A549 (cell line): ENCODE measurements at regions not wholly inside any gene's neighbourhood (a gene's known extent, or its start where the extent isn't known, plus 50 kb on each side); places are given as distances from the start of the nearest gene placed in this dataset.

Source experiments
- ATAC-seq, 2 experiments: fragments of 200-7000 bp in 1 of 2; fragments of >200 bp in 1 of 2; cut with Nextera tagmentation in 1 of 2; cut with Tn5 transposase in 1 of 2; 3 replicates each; pipeline versions ENCODE4 v1.8.0 to v1.9.1; 2018 to 2020; ENCODE audit warnings: mild to moderate bottlenecking in 1 of 2, moderate library complexity in 1 of 2
- CTCF ChIA-PET: fragments of 300-600 bp; sonication (Branson Sonifier 250); formaldehyde crosslinking; extraction: SDS; loops from one replicate; lab custom pipeline; 2021; ENCODE audit warnings: antibody characterized with exemption, inconsistent platforms; lab: Yijun Ruan, JAX
- POLR2A ChIA-PET: fragments of 350-600 bp; formaldehyde crosslinking; extraction: SDS; loops from one replicate; lab custom pipeline; 2021; ENCODE audit warnings: antibody characterized with exemption, inconsistent platforms; lab: Yijun Ruan, JAX
- DNase-seq, 2 experiments: peaks; one replicate each; pipeline versions ENCODE4 v3.0.0 to v3.0.0-alpha.2; 2011 to 2016; ENCODE audit warnings: low read depth in 1 of 2, low spot score in 1 of 2
- FAIRE-seq: peaks from 2 replicates; lab custom pipeline; 2011; peaks lifted over from hg19 to GRCh38; lab: Jason Lieb, UNC
- H3K27ac ChIP-seq, 2 experiments: fragments of >200 bp; sonication (Bioruptor Twin); formaldehyde crosslinking; 3 replicates each; pipeline ENCODE4 v1.5.1; 2016 to 2017
- H3K4me1 ChIP-seq: fragments of >200 bp; sonication (Bioruptor Twin); formaldehyde crosslinking; 3 replicates; pipeline ENCODE4 v1.6.1; 2016
- H3K4me2 ChIP-seq: fragments of >200 bp; sonication (Bioruptor Twin); formaldehyde crosslinking; 3 replicates; pipeline ENCODE4 v1.6.1; 2016
- H3K4me3 ChIP-seq: fragments of >200 bp; sonication (Bioruptor Twin); formaldehyde crosslinking; 3 replicates; pipeline ENCODE4 v1.5.1; 2016
- H3K9me3 ChIP-seq: fragments of >200 bp; sonication (Bioruptor Twin); formaldehyde crosslinking; 3 replicates; pipeline ENCODE4 v1.6.1; 2016
- CBX2 ChIP-seq: fragments of 200-600 bp; sonication (generic); IDR thresholded peaks from 2 replicates; pipeline ENCODE4 v1.6.1; 2016; ENCODE audit warnings: low read depth, mild to moderate bottlenecking, borderline replicate concordance
- CHD4 ChIP-seq: fragments of 200-600 bp; sonication (generic); IDR thresholded peaks from 2 replicates; pipeline ENCODE4 v1.6.1; 2016; ENCODE audit warnings: antibody characterized with exemption, mild to moderate bottlenecking, borderline replicate concordance
- CTCF ChIP-seq: fragments of >200 bp; sonication (Bioruptor Twin); formaldehyde crosslinking; IDR thresholded peaks from 3 replicates; pipeline ENCODE4 v1.5.1; 2016
- EP300 ChIP-seq, 2 experiments: fragments of >200 bp; sonication (Bioruptor Twin); formaldehyde crosslinking; IDR thresholded peaks; 2 replicates in 1 of 2; 3 replicates in 1 of 2; pipeline ENCODE4 v1.6.1; 2016 to 2017
- FOXS1 ChIP-seq: fragments of 250-450 bp; sonication (Bioruptor Pico); IDR thresholded peaks from 2 replicates; pipeline ENCODE4 v1.5.0; 2020; ENCODE audit warnings: mild to moderate bottlenecking, moderate library complexity
- HEYL ChIP-seq: fragments of 250-450 bp; sonication (Bioruptor Pico); IDR thresholded peaks from 2 replicates; pipeline ENCODE4 v1.8.0; 2021; ENCODE audit warnings: mild to moderate bottlenecking, moderate library complexity
- HMGXB4 ChIP-seq: fragments of 250-450 bp; sonication (Bioruptor Pico); IDR thresholded peaks from 2 replicates; pipeline ENCODE4 v1.5.0; 2021; ENCODE audit warnings: mild to moderate bottlenecking, moderate library complexity, borderline replicate concordance
- HOXA7 ChIP-seq: fragments of 250-450 bp; sonication (Bioruptor Pico); IDR thresholded peaks from 2 replicates; pipeline ENCODE4 v1.5.0; 2020; ENCODE audit warnings: mild to moderate bottlenecking, moderate library complexity
- HOXB5 ChIP-seq: fragments of 250-450 bp; sonication (Bioruptor Pico); IDR thresholded peaks from 2 replicates; pipeline ENCODE4 v1.5.0; 2020; ENCODE audit warnings: mild to moderate bottlenecking, moderate library complexity
- JUN ChIP-seq, 2 experiments: fragments of >200 bp; sonication (Bioruptor Twin); formaldehyde crosslinking; IDR thresholded peaks; 2 replicates in 1 of 2; 3 replicates in 1 of 2; pipeline ENCODE4 v1.6.1; 2016 to 2017
- MAX ChIP-seq: IDR thresholded peaks from 2 replicates; pipeline ENCODE4 v1.6.1; 2012
- MAZ ChIP-seq: fragments of 150-350 bp; IDR thresholded peaks from 2 replicates; pipeline ENCODE4 v1.6.1; 2014; ENCODE audit warnings: antibody characterized with exemption, low read depth, low read length, borderline replicate concordance
- NFE2L2 ChIP-seq: fragments of 150-350 bp; conservative IDR thresholded peaks from 2 replicates; pipeline ENCODE4 v1.6.1; 2014; ENCODE audit warnings: low read length
- NPAS2 ChIP-seq: fragments of 250-450 bp; sonication (Bioruptor Pico); IDR thresholded peaks from 2 replicates; pipeline ENCODE4 v1.8.0; 2022; ENCODE audit warnings: mild to moderate bottlenecking, moderate library complexity, borderline replicate concordance
- NR3C1 ChIP-seq: fragments of >200 bp; sonication (Bioruptor Twin); formaldehyde crosslinking; IDR thresholded peaks from 3 replicates; pipeline ENCODE4 v1.6.1; 2017
- PHF8 ChIP-seq: fragments of 200-600 bp; sonication (generic); IDR thresholded peaks from 2 replicates; pipeline ENCODE4 v1.6.1; 2016; ENCODE audit warnings: low read depth, mild to moderate bottlenecking, antibody characterized with exemption, moderate library complexity, borderline replicate concordance
- POLR2A ChIP-seq: IDR thresholded peaks from 2 replicates; pipeline ENCODE4 v1.6.1; 2012; ENCODE audit warnings: mild to moderate bottlenecking, low read length
- RCOR1 ChIP-seq: fragments of 150-350 bp; IDR thresholded peaks from 2 replicates; pipeline ENCODE4 v1.6.1; 2014; ENCODE audit warnings: antibody characterized with exemption, low read length, low read depth
- RNF2 ChIP-seq: fragments of 200-600 bp; sonication (generic); IDR thresholded peaks from 2 replicates; pipeline ENCODE4 v1.6.1; 2016; ENCODE audit warnings: low read depth, mild to moderate bottlenecking, antibody characterized with exemption, moderate library complexity, borderline replicate concordance
- SREBF2 ChIP-seq: fragments of 450-650 bp; IDR thresholded peaks from 2 replicates; pipeline ENCODE4 v1.6.1; 2014; ENCODE audit warnings: mild to moderate bottlenecking, moderate library complexity
- TP53 ChIP-seq: fragments of 250-450 bp; sonication (Bioruptor Pico); IDR thresholded peaks from 2 replicates; pipeline ENCODE4 v1.5.0; 2021; ENCODE audit warnings: mild to moderate bottlenecking, moderate library complexity
- USF2 ChIP-seq: fragments of 450-650 bp; IDR thresholded peaks from 2 replicates; pipeline ENCODE4 v1.6.1; 2014; ENCODE audit warnings: antibody characterized with exemption
- ZFP36 ChIP-seq: fragments of 450-650 bp; IDR thresholded peaks from 2 replicates; pipeline ENCODE4 v1.6.1; 2014; ENCODE audit warnings: borderline replicate concordance; ENCODE audit not compliant: partially characterized antibody
- whole genome bisulfite sequencing: methylation state at CpG from one replicate; pipeline ENCODE4 v1.1.6; 2017; ENCODE audit errors: missing lambda C conversion rate; 5-methylcytosine and 5-hydroxymethylcytosine counted together

- DNase-seq (no peak), ATAC-seq (no peak), FAIRE-seq (no peak)
- TF ChIP-seq MAX (no peak), CBX2 (no peak), CHD4 (no peak), EP300 (IDR thresholded peaks at IDR 0.05) (no peak), JUN (IDR thresholded peaks at IDR 0.05) (no peak), HEYL (CRISPR knock-in tag) (no peak), NR3C1 (no peak), USF2 (no peak), FOXS1 (CRISPR knock-in tag) (no peak), HOXB5 (no peak), CTCF (no peak)
- 21% methylated on average over 2 of the region's 2 CpGs for WGBS
- H3K4me1 ChIP-seq: no peaks in the 10 kb centered on the region
- H3K4me3 ChIP-seq: no peak overlapping the region
- POLR2A ChIA-PET: no interaction called here
- 0 out of 3 replicates have a peak, but pooled peaks cover 9% of the 10 kb centered on the region for H3K9me3 ChIP-seq
- H3K4me2 ChIP-seq: no peak overlapping the region
- CTCF ChIA-PET: no interaction called here
- H3K27ac ChIP-seq: no peak overlapping the region
Observed at GRCh38 chr10:126806498-126806897, 98.7 kb upstream of the DOCK1 start.

- no peak overlapping the region for H3K27ac ChIP-seq
- H3K9me3 ChIP-seq: 0 out of 3 replicates have a peak, but pooled peaks cover 14% of the 10 kb centered on the region
- 21% methylated on average over 5 of the region's 5 CpGs for WGBS
- ChIA-PET POLR2A (no interaction called here), CTCF (no interaction called here)
- DNase-seq: no peak
- FAIRE-seq: no peak
- no peaks in the 10 kb centered on the region for H3K4me1 ChIP-seq
- no peak overlapping the region for H3K4me2 ChIP-seq
- no peak for ATAC-seq
- no peak for TF ChIP-seq MAZ
- no peak for TF ChIP-seq CHD4
- TF ChIP-seq RCOR1: no peak
- no peak for TF ChIP-seq HMGXB4 (CRISPR knock-in tag)
- TF ChIP-seq HOXA7: no peak
- no peak for TF ChIP-seq FOXS1 (CRISPR knock-in tag)
- no peak for TF ChIP-seq TP53 (CRISPR knock-in tag)
- no peak for TF ChIP-seq PHF8
- TF ChIP-seq NFE2L2: no peak
- no peak for TF ChIP-seq NPAS2
- TF ChIP-seq POLR2A: no peak
- no peak for TF ChIP-seq ZFP36
- TF ChIP-seq HOXB5: no peak
- no peak for TF ChIP-seq RNF2
- no peak for TF ChIP-seq SREBF2
- H3K4me3 ChIP-seq: no peak overlapping the region
Observed at GRCh38 chr10:126806991-126807702, 98.1 kb upstream of the DOCK1 start.
